HG03558 (cell line): ENCODE measurements at regions not wholly inside any gene's neighbourhood (a gene's known extent, or its start where the extent isn't known, plus 50 kb on each side); places are given as distances from the start of the nearest gene placed in this dataset.
A peak's percentile ranks its signal among the peaks of the same experiment; 100 is the strongest.

Source experiments
- ATAC-seq: cut with Tn5 transposase; IDR thresholded peaks from one replicate; pipeline ENCODE4 v1.9.1; 2021; ENCODE audit warnings: moderate number of reproducible peaks; ENCODE audit not compliant: unreplicated experiment; ENCODE audit errors: extremely low read depth

DNA sequence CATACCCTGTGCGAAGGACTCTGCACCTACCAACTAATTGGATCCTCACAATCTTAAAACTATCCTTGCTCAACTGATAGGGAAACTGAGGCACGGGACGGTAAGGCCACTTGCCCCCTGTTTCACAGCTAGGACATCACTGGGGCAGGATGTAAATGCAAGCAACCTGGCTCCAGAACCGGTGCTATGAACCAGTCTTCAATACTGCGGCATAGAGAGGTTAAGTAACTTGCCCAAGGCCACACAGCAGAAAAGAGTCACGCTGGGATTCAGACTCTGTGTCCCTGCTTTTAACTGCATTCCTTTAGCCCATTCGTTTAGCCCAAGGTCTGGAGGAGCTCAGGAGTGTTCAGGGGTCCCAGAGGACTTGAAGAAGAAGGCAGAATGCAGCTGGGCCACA, 76.1 kb downstream of the NCOR2 start:
- ATAC-seq: no peak

GRCh38 chr12:124490584-124491305, 76.7 kb downstream of the NCOR2 start:
- ATAC-seq: no peak

DNA sequence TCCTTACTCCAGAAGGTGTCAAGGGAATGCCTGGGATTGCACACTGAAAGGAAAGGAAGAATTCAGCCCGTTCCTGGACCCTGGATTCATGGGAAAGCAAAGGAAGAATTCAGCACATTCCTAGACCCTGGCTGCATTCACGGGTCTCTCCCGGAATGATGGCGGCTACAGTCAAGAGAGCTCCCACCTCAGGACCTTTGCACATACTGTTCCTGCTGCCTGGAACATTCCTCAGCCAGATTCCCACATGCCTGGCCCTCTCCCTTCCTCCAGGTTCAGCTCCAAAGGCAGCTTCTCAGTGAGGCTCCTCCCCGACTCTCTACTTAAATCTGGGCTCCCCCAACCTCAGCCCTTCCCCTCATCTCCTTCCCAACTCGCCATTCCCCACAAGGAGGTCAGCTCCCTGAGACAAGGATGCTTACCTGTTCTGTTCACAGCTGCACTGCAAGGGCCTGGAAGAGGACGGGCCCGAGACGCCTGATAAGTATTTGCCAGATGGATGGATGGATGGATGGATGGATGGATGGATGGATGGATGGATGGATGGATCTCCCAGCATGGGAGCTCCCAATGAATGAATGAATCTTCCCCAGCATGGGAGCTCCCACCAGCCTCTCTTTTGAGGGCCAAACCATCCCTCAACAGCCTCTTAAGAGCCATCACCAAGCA, 77.4 kb downstream of the NCOR2 start:
- no peak for ATAC-seq

GRCh38 chr12:124489220-124489619, 78.2 kb downstream of the NCOR2 start:
- ATAC-seq: no peak

DNA sequence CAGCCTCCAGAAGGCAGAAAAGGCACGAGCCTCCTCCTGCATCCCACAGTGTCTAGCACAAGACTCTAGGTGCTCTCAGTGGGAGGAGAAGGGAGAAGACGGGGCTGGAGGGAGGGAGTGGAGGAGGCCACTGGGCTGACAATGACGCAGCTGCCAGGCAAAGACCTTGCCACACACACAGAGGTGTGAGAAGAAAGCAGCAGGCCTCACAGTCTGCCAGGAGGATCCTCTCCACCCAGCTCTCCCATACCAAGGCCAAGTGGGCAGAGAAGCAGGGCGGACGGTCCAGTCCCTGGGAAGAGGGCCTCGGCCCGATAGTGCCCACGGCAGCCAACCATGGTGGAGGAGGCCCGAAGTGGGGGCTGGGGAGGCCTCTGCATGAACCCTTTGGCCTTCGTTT, 78.9 kb downstream of the NCOR2 start:
- no peak for ATAC-seq

- no peak for ATAC-seq
These were observed 79.6 kb downstream of the NCOR2 start for GRCh38 chr12:124487834-124488165.

- no peak for ATAC-seq
These were observed 80.2 kb downstream of the NCOR2 start for GRCh38 chr12:124487066-124487833.

- no peak for ATAC-seq
These were observed 81.0 kb downstream of the NCOR2 start for GRCh38 chr12:124486346-124486963.

DNA sequence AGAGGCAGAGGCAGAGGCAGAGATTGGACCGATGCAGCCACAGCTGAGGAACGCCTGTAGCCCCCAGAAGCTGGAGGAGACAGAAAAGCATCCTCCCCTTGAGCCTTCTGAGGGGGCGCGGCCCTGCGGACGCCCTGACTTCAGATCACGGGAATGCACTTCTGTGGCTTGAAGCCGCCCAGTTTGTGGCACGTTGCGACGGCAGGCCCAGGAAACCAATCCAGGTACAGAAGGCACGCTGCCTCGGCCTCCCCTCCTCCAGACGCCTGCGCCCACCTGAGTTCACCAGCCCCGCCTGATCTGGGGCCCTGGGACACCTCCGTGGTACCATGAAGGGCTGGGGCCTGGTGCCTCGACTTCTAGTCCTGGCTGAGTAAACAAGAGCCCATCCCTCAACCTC, 82.0 kb downstream of the NCOR2 start:
- no peak for ATAC-seq

- no peak for ATAC-seq
These were observed 82.9 kb downstream of the NCOR2 start for GRCh38 chr12:124484526-124484953.

DNA sequence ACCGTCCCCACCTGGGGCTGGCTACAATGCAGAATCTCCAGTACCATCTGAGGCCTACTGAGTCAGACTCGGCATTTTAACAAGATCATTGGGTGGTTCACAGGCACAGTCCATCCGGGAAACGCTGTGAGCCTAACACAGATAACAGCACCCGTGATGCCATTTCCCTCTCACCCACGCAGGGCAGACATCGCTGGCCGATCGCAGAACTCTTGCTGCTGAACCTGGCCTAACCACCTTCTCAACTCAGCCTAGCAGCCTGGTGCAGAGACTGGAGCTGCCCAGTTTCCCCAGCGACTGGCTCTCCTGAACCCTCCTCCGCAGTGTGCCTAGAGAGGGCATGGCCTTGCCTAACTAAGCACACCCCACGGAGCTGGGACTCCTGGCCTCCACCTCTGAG, 83.3 kb downstream of the NCOR2 start:
- no peak for ATAC-seq

GRCh38 chr12:124482901-124483799, 84.3 kb downstream of the NCOR2 start:
- no peak for ATAC-seq

- no peak for ATAC-seq
These were observed 84.9 kb downstream of the NCOR2 start for GRCh38 chr12:124482567-124482893.

DNA sequence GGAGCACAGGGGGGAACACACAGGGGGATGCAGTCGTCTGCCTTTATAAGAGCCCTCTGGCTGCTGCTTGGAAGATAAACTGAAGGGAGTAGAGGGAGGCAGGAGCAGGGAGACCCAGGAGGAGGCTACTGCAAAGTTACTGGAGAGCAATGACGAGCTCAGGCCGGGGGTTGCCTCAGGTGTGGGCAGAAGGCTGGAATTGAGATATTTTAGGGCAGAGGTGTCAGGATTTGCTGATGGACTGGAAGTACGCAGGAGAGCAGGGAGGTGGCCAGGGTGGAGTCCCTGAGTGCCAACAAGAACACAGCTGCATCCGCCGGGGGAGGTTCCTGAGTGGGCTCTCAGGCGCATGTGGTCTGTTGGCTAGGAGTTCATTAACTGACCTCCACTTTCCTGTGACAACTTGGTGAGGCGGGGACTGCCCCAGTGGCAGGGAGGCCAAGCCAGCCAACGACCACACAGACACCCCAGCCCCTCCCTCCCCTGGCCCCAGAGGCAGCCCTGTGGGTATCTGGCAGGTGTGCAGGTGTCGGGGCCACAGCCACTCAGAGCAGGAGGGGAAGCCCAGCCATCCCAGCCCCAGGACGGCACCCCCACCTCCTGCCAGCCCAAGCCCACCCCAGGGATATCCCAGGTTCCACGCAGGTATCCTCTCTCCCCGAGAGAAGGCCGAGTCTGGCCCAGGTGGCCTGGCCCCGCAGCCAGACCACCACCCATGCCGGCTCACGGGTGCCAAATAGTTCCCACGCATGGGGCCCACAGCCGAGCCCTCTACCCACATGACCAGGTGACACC, 85.4 kb downstream of the NCOR2 start:
- ATAC-seq: no peak

DNA sequence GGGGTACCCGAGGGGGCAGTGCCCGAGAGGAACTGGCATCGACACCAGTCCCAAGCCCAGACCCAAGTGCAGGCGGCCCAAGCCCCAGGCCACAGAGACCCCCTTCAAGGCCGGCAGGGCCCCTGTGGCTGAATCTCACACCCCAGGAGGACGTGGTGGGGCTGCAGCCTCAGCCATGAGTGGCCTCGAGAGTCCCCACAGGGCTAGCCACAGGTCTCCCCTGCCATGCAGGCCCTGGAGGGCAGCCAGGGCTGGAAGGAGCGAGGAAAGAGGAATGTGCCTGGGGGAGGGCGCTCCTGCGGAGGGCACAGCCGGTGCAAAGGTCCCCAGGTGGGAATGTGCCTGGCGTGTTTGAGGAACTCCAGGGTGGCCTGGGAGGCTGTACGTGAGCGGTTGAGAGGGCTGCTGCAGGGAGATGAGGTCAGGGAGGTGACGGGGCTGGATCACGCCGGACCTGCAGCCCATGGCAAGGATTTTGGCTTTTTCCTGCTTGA, 86.1 kb downstream of the NCOR2 start:
- no peak for ATAC-seq

DNA sequence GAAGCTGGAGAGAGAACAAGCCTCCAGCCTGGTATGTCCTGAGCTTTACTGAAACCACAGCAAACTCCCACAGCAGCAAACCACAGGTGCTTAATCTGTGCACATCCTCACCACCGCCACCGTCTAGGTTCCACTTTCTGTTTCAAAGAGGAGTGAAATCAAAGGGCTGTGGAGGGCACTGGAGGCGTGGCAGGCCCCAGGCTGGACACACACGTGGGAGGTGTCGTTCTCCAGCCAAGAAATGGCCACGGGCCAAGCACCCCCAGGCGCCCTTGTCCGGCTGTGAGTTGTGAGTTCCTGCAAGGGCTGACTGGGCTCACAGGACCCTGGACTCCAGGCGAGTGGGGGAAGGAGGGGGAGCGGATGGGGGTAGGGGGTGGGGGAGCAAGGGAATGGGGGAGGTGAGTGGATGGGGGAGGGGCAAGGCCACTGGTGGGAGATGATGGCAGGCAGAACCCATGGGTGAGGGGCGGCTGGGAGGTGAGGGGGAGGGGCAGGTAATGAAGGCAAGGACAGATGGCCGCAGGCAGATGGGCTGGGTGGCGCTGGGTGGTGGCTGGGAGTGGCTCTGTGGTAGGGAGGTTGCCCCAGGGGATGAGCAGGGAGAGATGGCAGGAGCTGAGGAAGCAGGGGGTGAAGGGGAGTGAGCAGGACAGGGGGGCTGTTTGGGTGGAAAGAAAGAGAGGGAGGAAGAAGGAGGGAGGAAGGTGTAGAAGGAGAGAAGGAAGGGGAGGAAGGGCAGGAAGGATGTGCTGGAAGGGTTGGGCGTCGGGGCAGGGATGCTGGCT, 86.7 kb downstream of the NCOR2 start:
- ATAC-seq: peak; percentile 50

DNA sequence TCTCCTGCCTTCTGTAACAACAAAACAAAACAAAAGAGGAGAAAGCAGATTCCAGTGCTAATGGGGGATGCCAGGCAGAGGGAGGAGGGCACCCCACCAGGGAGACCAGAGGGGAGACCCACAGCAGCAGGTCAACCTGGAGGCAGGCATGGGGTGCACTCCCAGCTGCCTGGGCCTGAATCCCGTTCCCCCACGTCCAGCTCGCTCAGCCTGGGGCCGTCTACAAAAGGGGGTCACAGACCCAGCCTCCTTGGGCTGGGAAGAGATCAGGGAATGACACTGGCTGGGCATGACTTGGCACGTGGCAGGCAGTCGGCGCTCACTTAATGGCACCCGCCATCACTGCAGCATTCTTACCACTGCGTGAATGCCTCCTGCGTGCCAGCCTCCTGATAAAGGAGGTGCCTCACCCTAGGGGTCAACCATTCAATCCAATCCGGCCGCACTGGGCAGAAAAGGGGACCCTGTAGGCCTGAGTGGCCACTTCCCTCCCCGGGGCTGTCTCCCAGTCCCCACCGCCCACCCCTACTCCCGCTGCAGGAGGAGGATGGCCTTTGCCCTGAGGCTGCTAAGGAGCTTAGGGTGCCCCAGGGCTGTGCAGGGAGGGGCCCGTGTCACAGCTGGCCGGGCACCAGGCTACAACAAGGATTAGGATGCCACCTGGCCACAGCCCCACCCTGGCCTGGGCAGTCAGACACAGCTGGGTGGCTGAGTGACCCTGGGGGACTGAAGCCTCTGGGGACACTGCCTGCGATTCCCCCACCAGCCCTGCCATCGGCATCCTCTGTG, 87.5 kb downstream of the NCOR2 start:
- peak; percentile 14 for ATAC-seq
